Suprapubic skin (tissue), 4 donors: ENCODE measurements at regions not wholly inside any gene's neighbourhood (a gene's known extent, or its start where the extent isn't known, plus 50 kb on each side); places are given as distances from the start of the nearest gene placed in this dataset.
"Not testable (repeated sequence)": the region's sequence is repeated elsewhere in the genome, so short reads cannot be mapped to it uniquely, and the experiment has no call there.

Source experiments
- CTCF ChIP-seq, 2 donors: fragments of 200-600 bp in 1 of 2; fragments of 450-650 bp in 1 of 2; sonication (generic) in 1 of 2; IDR thresholded peaks; one replicate each; pipeline ENCODE4 v1.5.1; 2016 to 2019; ENCODE audit warnings: antibody characterized with exemption in 2 of 2, mild to moderate bottlenecking in 1 of 2, moderate library complexity in 1 of 2
- POLR2A ChIP-seq, 2 donors: fragments of 450-650 bp; IDR thresholded peaks; one replicate each; pipeline ENCODE4 v1.6.1; 2017; ENCODE audit warnings: antibody characterized with exemption in 2 of 2, mild to moderate bottlenecking in 2 of 2, moderate library complexity in 2 of 2
- POLR2AphosphoS5 ChIP-seq, 3 donors: sonication (generic); formaldehyde crosslinking; IDR thresholded peaks; one replicate each; pipeline ENCODE4 v1.6.1; 2017; ENCODE audit warnings: antibody characterized with exemption in 3 of 3

GRCh38 chr21:9031482-9032374 lies 1489.7 kb upstream of the TPTE start:
- not testable (repeated sequence) for TF ChIP-seq POLR2A, POLR2AphosphoS5, CTCF (IDR thresholded peaks at IDR 0.05)
